ENCODE measurements at regions not wholly inside any gene's neighbourhood (a gene's known extent, or its start where the extent isn't known, plus 50 kb on each side); places are given as distances from the start of the nearest gene placed in this dataset.

DNA sequence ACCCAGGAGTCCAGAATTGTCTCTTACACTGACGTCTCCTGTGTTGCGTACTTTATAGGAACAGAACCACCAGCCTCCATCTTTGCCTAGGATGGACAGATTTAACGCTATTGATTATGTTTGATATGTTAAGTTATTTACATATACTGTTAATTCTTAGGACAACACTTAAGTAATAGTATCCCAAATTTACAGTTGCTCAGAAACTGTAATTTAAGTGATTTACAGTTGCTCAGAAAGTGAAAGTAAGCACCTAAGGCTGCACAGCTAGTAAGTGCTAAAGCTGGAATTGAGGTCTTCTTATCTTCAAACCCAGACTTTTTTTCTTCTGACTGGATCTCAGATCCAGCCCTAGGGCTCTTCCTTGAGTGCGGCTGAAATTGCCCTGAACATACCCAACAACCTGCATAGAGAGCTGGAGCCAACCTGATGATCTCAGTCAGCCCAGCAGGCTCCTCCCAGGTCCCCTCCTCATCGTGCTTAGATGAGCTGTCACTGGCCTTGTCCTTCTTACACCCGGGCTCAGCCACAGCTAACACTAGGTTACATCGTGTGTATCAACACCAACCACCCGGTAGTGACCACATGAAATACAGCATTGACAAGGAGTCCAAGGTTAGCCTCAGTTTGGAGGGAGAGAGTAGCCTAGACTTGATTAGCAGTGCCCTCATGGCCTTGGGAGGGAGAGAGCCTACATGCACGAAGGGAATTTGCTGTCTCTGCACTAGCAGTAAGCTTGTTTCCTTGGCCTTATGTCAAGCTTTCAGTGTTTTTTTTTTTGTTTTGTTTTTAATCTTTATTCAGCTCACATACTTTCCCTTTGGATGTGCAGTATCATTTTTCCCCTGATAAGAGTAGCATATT, 111.1 kb upstream of the ARHGAP5 start (continued):
- no peak for TF ChIP-seq RCOR1 (IDR thresholded peaks at IDR 0.05; ENCODE audit: insufficient replicate concordance, low read length)

DNA sequence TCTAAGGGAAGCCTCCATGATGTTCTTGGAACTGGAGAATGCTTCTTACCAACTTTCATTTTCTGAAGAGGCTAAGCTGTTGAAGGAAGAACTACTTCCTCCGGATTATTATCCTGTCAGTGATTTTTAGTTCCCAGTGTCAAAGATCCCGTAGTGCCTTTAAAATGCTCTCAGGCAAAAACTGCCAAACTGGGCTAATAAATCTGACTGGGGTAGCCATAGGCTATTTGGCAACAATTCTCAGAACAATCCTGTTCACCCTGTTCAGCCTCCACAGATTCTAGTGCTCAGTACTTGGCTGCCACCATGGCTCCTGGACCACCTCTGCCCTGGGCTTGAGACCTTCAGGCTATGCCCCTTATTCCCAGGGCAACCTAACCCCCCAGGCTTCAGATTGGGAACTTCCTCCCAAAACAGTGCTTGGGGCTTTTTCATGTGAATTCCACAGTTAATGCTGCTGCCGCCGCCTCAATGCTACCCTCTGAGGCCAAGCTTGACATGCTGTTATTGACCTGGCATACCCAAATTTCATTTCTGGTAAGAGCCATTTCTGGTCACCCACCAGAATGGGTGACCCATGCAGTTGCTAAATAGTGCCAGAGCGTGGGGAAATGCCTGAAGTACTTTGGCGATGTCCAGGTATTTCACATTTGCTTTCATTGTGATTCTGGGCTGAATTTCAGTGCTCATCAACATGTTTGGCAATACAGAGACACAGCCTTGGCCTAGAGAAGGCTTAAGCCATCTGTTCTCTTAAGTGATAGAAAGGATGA, 110.0 kb upstream of the ARHGAP5 start:
- H3K18ac ChIP-seq (ENCODE audit: low read depth, low read length), result no peak overlapping the region
- TF ChIP-seq RAD21 (IDR thresholded peaks at IDR 0.05; ENCODE audit: low read length) (no peak), NFE2L2 (IDR thresholded peaks at IDR 0.05; ENCODE audit: low read depth, low read length) (no peak), RCOR1 (IDR thresholded peaks at IDR 0.05; ENCODE audit: insufficient replicate concordance, low read length) (no peak), MAFK (IDR thresholded peaks at IDR 0.05; ENCODE audit: low read depth, low read length) (no peak), FOS (IDR thresholded peaks at IDR 0.05; ENCODE audit: low read depth, low read length) (no peak), MAZ (IDR thresholded peaks at IDR 0.05; ENCODE audit: borderline replicate concordance, low read depth, low read length) (no peak), POLR2A (IDR thresholded peaks at IDR 0.05; ENCODE audit: low read depth, low read length) (no peak), CEBPB (IDR thresholded peaks at IDR 0.05; ENCODE audit: low read depth, low read length) (no peak), CHD1 (IDR thresholded peaks at IDR 0.05; ENCODE audit: low read depth, low read length) (no peak), SMC3 (IDR thresholded peaks at IDR 0.05; ENCODE audit: low read depth, low read length) (no peak), BHLHE40 (IDR thresholded peaks at IDR 0.05; ENCODE audit: low read depth, low read length) (no peak)
- TF ChIP-seq, protein P1, sequence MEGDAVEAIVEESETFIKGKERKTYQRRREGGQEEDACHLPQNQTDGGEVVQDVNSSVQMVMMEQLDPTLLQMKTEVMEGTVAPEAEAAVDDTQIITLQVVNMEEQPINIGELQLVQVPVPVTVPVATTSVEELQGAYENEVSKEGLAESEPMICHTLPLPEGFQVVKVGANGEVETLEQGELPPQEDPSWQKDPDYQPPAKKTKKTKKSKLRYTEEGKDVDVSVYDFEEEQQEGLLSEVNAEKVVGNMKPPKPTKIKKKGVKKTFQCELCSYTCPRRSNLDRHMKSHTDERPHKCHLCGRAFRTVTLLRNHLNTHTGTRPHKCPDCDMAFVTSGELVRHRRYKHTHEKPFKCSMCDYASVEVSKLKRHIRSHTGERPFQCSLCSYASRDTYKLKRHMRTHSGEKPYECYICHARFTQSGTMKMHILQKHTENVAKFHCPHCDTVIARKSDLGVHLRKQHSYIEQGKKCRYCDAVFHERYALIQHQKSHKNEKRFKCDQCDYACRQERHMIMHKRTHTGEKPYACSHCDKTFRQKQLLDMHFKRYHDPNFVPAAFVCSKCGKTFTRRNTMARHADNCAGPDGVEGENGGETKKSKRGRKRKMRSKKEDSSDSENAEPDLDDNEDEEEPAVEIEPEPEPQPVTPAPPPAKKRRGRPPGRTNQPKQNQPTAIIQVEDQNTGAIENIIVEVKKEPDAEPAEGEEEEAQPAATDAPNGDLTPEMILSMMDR (conservative IDR thresholded peaks at IDR 0.05; ENCODE audit: low read depth, low read length), result no peak
- no peak overlapping the region for H2BK5ac ChIP-seq (ENCODE audit: low read depth, low read length, poor library complexity, severe bottlenecking)
- H2BK20ac ChIP-seq (ENCODE audit: low read depth, low read length), result no peak overlapping the region
- in situ Hi-C loops (cut with MboI; ENCODE audit: low sequenced_read_pairs), result no loop called here
- H3K27ac ChIP-seq (ENCODE audit: insufficient read depth, low read length), result no peak overlapping the region
- H3K4ac ChIP-seq (ENCODE audit: low read depth, low read length), result no peak overlapping the region
- H3K23ac ChIP-seq (ENCODE audit: low read depth, low read length), result no peak overlapping the region
- H2BK120ac ChIP-seq (ENCODE audit: low read depth, low read length), result no peak overlapping the region
- H2AFZ ChIP-seq (replicated peaks; ENCODE audit: low read length, poor library complexity), result no peak overlapping the region
- H4K8ac ChIP-seq (ENCODE audit: low read depth in 2 of 2, low read length in 2 of 2), result no peak overlapping the region
- H3K56ac ChIP-seq (ENCODE audit: extremely low read depth, insufficient read depth, low read length), result no peak overlapping the region
- H3K9me3 ChIP-seq (ENCODE audit: control insufficient read depth, insufficient read depth, low read length), result no peaks in the 10 kb centered on the region
- no peaks in the 10 kb centered on the region for H3K79me1 ChIP-seq (ENCODE audit: low read depth in 1 of 2, low read length in 2 of 2)
- no peaks in the 10 kb centered on the region for H4K20me1 ChIP-seq (ENCODE audit: insufficient read depth, low read length)
- H3K4me1 ChIP-seq (ENCODE audit: control insufficient read depth, insufficient read depth, low read length), result peaks cover 15% of the 10 kb centered on the region
- H3K14ac ChIP-seq (replicated peaks; ENCODE audit: low read depth, low read length), result no peak overlapping the region
- no peak overlapping the region for H3K9ac ChIP-seq (ENCODE audit: low read depth, low read length)
- POLR2A ChIA-PET (ENCODE audit: unreplicated experiment), result no interaction called here
- no peaks in the 10 kb centered on the region for H3K27me3 ChIP-seq (ENCODE audit: control insufficient read depth, insufficient read depth, low read length)
- H2AK5ac ChIP-seq (ENCODE audit: low read depth, low read length), result no peak overlapping the region
- H3K4me3 ChIP-seq (ENCODE audit: insufficient read depth, low read depth, low read length), result no peak overlapping the region
- ATAC-seq (ENCODE audit: low read depth) (no peak), DNase-seq (no peak)
- H4K5ac ChIP-seq (ENCODE audit: low read depth, low read length), result no peak overlapping the region
- H4K91ac ChIP-seq (ENCODE audit: insufficient read depth, low read depth, low read length), result no peak overlapping the region
- no peaks in the 10 kb centered on the region for H3K36me3 ChIP-seq (ENCODE audit: control insufficient read depth, insufficient read depth, low read length)
- BruUV-seq (replicated peaks), result no TSS peak
- no peak overlapping the region for H2AK9ac ChIP-seq (replicated peaks; ENCODE audit: low read depth, low read length, poor library complexity)
- peaks cover 4% of the 10 kb centered on the region for H3K9me1 ChIP-seq (ENCODE audit: insufficient read depth, low read length)
- intact Hi-C loops (cut with micrococcal nuclease), result loop anchor here (5.0 kb wide), 1 partner anchor 75 kb away; no protein-coding TSS in a partner anchor
- 85% methylated on average over 4 of the region's 6 CpGs; no CpG with 5 or more reads in 1 of the 2 experiments for WGBS, 2 experiments (ENCODE audit: extremely low coverage in 2 of 2, insufficient read length in 1 of 2)
- H2BK15ac ChIP-seq (ENCODE audit: low read depth, low read length), result no peak overlapping the region
- dilution Hi-C loops (cut with HindIII; ENCODE audit: low sequenced_read_pairs, unreplicated experiment), result no loop called here
- CTCF ChIA-PET, result no interaction called here
- H3K4me2 ChIP-seq (ENCODE audit: low read depth, low read length), result no peak overlapping the region
